GM19035 (cell line): ENCODE measurements at regions not wholly inside any gene's neighbourhood (a gene's known extent, or its start where the extent isn't known, plus 50 kb on each side); places are given as distances from the start of the nearest gene placed in this dataset.
"Not testable (repeated sequence)": the region's sequence is repeated elsewhere in the genome, so short reads cannot be mapped to it uniquely, and the experiment has no call there.

Experiments
- ATAC-seq: cut with Tn5 transposase; IDR thresholded peaks from one replicate; pipeline ENCODE4 v1.9.1; 2021; ENCODE audit not compliant: unreplicated experiment

DNA sequence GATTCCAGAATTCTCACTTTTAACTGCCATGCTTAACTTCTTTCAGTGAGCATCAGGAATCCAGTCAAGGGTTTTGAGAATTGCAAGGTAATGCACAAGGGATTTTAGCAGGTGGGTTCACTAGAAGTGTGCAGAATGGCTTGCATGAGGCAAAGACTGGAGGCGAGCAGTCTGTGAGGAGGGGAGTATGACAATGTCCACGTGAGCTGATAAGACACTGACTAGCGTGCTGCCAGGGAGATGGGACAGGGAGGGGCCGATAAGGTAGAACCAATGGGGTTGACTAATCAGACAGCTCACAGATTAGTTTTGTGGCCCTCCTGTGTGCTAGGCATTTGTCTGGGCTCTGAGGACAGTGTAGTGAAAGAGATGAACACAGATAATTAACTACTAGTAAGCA, 102.0 kb upstream of the DAZL start:
- no peak for ATAC-seq

DNA sequence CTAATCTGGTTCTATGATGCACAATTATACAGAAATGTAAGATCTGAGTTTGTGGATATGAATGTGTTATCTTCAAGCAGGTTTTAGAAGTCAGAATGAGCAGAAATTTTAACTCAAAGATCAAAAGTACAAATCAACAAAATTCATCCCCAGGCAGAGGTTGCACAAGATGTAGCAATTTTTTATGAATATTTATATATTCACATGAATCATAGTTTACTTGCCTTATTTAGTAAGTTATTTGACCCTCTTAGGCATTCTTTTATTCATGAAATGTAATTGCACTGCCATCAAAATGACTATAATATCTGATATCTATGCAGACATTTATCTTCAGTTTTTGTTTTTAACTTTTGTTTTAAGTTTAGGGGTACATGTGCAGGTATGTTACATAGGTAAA, 103.1 kb upstream of the DAZL start:
- no peak for ATAC-seq

DNA sequence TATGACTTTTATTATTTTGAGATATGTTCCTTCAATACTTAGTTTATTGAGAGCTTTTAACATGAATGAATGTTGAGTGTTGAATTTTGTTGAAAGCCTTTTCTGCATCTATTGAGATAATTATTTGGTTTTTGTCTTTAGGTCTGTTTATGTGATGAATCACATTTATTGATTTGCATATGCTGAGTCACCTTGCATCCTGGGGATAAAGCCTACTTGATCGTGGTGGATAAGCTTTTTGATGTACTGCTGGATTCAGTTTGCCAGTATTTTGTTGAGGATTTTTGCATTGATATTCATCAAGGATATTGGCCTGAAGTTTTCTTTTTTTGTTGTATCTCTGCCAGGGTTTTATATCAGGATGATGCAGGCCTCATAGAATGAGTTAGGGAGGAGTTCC, 106.5 kb upstream of the DAZL start:
- not testable (repeated sequence) for ATAC-seq

DNA sequence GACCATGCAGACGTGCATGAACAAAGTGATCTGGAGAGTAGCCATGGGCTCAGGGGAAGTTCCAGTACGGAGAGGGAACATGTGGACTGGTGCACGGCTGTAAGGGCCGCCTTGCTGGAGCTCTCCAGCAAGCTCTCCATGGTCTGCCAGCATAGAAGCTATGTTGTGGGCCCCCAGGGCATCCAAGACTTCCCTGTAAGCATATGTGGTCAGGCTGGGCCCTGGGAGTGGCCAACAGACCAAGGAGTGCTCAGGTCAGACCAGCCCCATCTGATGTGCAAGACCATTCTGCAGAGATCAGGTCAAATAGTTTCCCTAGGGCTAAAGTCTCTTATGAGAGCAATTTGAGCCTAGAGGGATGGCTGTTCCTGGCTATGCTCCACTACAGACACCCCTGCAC, 110.1 kb upstream of the DAZL start:
- ATAC-seq = no peak

DNA sequence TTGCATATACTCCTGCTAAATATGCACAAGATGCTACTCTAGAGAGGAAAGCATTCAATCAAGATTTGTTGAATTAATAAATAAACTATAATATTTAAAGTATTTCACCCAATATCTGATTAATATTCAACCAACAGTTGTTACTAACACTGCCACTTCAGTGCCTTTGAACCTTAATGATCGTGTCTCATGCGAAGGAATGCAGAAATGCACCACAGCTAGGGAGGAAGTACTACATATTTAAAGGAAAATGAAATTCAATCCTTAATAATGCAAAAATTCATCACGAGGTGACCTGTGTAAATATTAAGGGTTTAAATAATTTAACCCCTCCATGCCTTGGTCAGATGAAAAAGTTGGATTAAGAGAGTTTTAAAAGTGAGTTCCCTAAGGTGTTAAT, 114.2 kb upstream of the DAZL start:
- ATAC-seq = no peak

DNA sequence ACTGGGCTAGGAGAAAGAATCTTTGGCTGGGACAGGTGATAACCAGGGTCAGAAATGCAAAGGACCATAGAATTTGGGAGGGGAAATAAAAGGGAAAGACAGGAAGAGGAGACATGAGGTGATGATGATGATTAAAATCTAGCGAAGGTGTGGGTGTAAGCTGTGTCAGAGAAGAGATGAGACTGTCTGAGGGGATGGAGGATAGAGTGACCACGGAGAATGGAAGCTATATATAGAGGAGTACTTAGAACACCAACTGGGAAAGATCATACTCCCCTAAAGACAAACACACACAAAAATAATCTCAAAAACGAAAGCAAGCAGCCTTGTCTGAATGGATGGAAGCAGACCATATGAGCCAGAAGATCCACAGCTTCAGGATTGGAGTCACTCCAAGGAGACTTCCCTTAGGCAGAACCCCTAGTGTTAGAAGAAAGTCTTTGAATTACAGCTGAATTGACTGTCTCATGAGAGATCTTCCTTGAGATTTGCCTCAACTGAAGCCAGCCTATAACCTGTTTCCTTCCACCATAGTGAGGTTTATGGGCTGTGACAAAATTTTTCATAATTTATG, 115.2 kb upstream of the DAZL start:
- no peak for ATAC-seq

DNA sequence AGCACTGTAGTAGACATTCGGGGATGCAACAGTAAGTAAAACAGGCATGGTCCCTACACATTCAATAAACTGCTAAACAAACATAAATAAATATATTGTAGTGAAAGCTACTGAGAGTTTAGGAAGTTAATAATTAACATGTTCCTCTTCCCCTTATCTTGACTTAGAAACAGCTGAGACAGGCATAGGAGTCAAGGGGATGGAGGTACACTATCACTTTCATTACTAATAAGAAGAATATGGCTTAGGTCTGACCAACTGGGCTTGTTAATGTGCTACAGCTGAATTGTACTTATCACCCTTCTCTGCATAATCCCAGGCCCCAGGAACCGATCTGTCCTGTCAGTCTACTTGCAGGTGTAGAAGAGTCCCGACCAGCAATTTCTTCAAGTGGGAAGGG, 116.3 kb upstream of the DAZL start:
- no peak for ATAC-seq

DNA sequence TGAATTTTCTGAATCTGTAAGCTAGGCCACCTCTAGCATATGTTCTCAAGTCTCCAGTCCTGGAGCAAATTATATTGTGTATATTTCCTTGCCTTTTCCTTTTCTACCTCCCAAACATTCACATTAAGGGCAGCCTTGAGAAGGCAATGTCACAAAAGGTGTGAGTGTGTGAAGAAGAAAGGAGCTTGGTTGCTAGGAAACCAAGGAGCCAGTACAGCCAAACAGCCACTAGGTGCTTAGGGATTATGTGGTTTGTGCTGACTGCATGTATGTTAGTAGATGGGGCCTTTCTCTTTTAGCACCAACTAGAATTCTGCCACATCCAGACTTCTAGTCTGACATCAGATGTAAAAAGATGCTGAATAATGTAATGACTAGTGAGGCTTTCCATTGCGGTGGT, 118.8 kb upstream of the DAZL start:
- ATAC-seq = no peak

DNA sequence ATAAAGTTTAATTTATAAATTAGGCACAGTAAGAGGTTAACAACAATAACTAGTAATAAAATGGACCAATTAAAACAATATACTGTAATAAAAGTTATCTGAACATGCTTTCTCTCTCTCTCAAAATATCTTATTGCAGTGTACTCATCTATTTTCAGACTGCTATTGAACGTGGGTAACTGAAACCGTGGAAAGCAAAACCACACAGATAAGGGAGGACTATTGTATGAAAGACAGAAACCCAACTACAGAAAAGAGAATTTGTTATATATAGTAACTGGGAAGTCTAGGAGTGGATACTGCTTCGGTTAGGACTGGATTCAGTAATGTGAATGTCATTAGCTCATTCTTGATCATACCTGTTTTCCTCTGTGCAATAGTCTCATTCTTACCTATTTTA, 119.3 kb upstream of the DAZL start:
- no peak for ATAC-seq

DNA sequence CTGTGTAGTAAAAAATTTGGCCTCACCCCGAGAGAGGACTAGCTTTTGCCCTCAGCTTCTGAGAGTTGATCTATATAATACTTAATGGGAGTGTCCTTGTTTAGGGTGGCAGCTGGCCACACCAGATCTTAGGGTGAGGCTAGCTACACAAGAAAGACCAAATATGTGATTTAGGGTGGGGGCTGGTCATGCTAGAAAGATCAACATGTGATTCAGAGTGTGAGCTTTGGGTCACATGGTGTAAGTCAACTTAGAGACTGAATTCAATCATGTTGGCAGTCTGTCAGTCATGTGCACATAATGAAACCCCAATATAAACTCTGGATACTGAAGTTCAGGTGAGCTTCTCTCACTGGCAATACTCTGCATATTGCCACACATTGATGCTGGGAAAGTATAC, 120.7 kb upstream of the DAZL start:
- no peak for ATAC-seq

DNA sequence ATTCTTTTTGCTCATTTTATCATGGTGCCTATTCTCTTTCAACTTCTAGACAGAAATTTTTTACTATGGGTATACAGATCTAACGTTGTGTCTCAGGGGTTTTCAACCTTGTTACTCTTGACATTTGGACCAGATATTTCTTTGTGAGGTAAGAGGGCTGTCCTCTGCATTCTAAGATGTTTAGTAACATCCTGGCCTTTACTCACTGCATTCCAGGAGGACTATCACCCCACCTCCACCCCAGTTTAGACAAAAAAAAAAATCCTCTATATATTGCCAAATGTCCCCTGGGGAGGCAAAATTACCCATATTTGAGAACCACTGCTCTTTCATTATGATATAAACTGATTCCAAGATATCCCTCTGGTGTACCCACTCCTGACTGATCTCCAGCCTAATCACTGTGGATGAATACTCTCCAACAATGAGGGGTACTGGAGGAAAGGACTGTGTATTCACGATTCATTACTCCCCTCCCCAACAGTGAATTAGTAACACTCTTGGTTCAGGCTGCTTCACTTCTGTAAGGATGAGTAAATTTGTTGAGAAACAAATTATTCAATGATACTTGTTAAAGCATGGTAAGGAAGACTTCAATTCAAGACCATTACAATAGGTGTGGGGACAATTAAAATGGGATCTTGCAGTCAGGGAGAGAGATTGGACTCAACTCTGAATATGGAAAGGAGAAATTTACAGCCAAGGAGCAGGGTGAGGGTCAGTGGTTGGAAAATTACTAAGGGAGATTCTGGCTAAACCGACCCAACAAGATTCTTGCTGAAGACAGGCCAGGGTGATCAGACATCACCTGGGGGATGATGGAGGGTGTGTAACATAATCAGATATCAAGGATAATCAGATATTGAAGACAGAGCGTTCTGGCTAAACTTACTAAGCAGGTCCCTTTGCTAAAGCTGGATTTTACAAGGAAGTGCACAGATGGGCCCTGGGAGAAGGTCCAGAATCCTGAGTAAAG, 123.8 kb upstream of the DAZL start:
- ATAC-seq = no peak

DNA sequence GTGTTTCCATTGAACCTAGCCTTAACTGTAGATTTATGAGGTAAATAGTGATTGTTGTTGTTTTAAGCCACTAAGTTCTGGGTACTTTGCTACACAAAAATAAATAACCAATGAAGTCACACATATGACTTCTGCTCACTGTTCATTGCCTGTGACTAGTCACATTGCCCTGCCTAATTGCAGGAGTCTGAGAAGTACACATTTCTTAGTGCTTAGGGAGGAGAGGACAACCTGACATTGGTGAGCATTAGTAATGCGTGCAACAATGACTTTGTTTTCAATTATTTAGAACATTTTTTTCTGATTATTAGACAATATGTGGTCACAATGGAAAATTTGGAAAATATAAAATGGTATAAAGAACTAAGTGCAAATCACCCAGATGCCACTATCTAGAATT, 133.2 kb upstream of the DAZL start:
- no peak for ATAC-seq

DNA sequence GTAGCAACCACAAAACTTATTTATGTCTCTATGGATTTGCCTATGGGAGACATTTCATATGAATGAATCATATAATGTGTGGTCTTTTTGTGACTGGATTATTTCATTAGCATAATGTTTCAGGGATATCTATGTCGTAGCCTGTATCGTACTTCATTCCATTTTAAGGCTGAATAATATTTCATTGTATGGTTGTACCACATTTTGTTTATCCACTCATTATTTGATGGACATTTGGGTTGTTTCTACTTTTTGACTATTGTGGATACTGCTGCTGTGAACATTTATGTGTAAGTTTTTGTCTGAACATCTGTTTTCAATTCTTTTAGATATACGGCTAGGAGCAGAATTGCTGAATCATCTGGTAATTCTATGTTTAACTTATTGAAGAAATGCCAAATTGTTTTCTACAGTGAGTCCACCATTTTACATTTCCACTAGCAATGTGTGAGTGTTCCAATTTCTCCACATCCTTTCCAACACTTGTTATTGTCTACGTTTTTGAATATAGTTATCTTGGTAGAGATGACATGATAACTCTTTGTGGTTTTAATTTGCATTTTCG, 134.4 kb upstream of the DAZL start:
- ATAC-seq = no peak

DNA sequence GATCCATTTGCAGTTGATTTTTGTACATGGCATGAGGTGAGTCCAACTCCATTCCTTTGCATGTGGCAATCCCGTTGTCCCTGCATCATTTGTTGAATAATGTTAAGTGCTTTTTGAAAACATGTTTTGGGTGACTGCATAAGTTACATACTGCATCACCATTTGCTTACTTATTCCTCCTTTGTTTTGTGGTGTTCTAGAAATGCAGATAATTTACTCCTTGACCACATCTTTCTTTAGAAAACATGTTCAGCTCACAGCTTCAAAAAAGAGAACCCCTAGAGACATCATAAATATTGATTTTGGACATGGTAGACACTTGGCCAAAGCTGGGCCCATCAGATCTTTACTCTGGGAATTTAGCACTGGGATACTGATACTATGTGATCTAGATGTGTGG, 135.3 kb upstream of the DAZL start:
- no peak for ATAC-seq

DNA sequence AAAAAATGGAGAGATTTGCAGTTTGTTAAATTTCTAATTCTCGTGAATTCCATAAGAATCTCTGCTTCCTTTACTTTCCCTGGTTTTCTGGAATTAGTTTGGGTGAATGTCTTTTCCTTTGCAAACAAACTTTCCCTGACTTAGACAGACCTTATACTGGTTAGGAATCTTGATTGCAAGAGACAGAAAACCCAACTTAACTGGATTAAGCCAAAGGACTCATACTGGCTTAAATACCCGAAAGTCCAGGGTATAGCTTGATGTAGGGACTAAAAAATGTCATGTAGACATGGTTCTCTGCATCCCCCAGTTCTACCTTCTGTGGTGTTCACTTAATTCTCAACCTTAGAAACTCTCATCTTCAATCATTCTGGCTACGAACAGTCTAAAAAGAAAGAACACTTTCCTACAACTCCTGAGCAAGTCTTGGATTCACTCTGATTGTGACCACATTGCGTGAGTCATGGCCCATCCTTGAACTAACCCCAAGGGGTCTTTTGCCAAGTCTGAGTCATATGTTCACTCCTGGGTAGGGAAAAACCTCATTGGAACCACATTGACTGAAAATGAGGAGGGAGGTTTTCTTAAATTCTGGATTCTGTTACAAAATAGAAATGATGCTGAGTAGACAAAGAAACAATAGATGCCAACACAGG, 136.0 kb upstream of the DAZL start:
- ATAC-seq = no peak

DNA sequence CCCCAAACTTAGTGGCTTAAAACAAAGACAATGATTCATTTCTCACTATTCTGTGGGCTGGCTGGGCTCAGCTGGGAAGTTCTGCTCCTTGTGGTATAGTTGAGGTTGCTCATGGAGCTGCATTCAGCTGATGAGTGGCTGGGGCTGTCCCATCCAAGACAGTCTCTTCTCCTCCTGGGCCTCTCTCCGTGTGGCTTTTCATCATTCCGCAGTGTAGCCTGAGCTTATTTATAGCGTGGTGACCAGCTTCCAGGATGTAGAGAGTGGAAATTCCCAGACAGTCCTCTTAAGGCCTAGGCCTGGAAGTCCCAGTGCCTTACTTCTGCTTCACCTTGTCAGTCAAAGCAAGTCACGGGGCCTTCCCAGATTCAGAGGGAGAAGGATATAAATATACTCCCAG, 136.7 kb upstream of the DAZL start:
- ATAC-seq = no peak

DNA sequence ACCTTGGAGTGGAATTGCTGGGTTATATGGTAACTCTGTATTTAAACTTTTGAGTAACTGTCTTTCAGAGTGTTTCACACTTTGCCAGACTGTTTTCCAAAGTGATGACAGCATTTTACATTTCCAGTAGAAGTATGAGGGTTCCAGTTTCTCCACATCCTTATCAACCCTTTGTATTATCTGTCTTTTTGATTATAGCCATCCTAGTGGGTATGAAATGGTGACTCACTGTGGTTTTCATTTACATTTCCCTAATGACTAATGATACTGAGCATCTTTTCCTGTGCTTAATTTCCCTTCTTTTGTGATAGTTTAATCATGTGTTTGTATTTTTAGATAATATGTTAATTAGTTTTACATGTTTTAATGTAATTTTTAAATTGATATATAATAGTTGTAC, 138.1 kb upstream of the DAZL start:
- no peak for ATAC-seq

DNA sequence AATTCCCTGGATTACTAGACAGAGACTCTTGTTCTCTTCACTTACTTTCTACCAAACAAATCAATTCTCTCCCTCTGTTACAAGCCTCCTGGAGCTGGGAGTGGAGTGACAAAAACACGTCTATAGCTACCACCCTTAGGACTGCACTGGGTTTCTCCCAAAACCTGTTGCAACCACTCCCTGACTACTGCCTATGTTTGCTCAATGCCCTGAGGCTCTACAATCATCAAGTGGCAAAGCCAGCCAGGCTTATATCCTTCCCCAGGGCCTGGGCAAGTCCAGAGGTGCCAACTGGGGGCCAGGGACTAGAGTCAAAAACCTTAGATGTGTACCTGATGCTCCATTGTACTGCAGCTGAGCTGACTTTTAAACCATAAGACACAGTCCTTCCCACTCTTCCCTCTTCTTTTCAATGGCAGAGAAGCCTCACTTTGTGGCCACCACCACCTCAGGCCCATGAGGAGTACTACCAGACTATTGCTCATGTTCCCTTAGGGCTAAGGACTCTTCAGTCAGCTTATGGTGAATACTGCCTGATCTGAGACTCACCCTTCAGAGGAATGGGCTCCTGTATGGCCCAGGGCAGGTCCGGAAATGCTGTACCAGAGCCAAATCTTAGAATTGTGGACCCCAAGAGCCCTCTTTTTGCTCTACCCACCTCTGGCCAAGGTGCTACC, 125.4 kb upstream of the PLCL2 start:
- no peak for ATAC-seq

DNA sequence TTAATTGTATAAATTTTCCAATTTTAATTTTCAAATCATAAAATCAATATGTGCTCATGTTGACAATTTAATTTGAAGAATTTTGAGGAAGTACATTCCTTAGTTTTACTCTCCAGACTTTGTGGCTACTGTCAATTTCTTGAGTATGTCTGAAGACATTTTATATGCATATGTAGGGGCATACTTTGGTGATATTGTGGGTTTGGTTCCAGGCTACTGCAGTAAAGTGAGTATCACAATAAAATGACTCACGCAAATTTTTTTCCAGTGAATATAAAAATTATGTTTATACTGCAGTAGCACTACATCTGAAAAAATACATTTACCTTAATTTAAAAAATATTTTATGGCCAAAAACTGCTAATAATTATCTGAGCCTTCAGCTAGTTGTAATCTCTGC, 123.2 kb upstream of the PLCL2 start:
- ATAC-seq = no peak

DNA sequence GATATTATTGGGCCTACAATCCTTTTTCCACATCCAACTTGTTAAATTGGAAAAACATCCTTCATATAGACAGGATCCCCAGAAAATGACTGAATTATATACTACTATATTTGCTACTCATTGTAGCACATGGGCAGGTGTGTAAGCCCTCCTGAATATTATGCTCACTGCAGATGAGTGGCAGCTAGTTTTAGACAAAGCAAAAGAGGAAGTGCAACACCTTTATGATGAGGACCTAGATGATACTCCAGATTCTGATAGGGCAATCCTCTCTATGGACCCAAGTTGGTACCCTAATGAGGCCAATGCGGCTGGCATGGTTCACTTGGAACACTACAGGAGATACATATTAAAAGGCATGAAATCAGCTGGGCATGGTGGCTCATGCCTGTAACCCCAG, 119.1 kb upstream of the PLCL2 start:
- no peak for ATAC-seq

DNA sequence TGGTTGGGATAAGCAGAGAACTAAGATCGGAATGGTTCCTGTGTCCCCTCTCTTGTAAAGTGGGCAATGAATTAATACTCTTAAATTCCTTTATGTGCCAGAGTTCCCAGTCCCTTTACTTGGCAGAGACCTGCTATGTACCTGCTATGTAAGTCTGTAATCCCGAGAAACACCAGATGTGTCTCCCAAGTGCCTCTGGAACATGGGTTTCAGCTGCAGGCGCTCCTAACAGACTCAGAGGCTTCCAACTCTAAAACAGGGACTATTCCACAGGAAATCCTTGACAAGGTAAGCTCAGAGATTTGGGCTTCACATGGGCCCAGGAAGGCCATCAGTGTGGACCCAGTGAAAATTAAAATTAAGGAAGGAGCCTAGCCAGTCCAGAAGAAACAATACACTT, 117.7 kb upstream of the PLCL2 start:
- ATAC-seq = no peak
